CD4-positive, alpha-beta memory T cell (primary cell): ENCODE measurements at regions not wholly inside any gene's neighbourhood (a gene's known extent, or its start where the extent isn't known, plus 50 kb on each side); places are given as distances from the start of the nearest gene placed in this dataset.
A peak's percentile ranks its signal among the peaks of the same experiment; 100 is the strongest.

Experiments used
- CTCF ChIA-PET: fragments of 350-600 bp; sonication (Branson Sonifier 250); formaldehyde crosslinking; loops from one replicate; lab custom pipeline; 2021; ENCODE audit warnings: inconsistent platforms; ENCODE audit not compliant: partially characterized antibody; lab: Charles Lee
- POLR2A ChIA-PET: fragments of 350-600 bp; sonication (Branson Sonifier 250); formaldehyde crosslinking; loops from one replicate; lab custom pipeline; 2021; ENCODE audit not compliant: partially characterized antibody; lab: Charles Lee
- DNase-seq, 5 donors: peaks; one replicate each; pipeline versions ENCODE4 v3.0.0 to v3.0.0-alpha.2; 2020 to 2022; ENCODE audit warnings: mixed read lengths in 1 of 5
- H3K27ac ChIP-seq: one replicate; pipeline ENCODE4 v1.7.0; 2013; ENCODE audit warnings: low read depth, low read length
- H3K27me3 ChIP-seq: 2 replicates; pipeline ENCODE4 v1.7.0; 2013; ENCODE audit warnings: mild to moderate bottlenecking, low read length, moderate library complexity; ENCODE audit not compliant: insufficient read depth
- H3K36me3 ChIP-seq: 2 replicates; pipeline ENCODE4 v1.7.0; 2013; ENCODE audit warnings: mild to moderate bottlenecking, low read length, moderate library complexity; ENCODE audit not compliant: insufficient read depth
- H3K4me1 ChIP-seq: 2 replicates; pipeline ENCODE4 v1.7.0; 2013; ENCODE audit warnings: mild to moderate bottlenecking, low read length, moderate library complexity; ENCODE audit not compliant: insufficient read depth
- H3K4me3 ChIP-seq, 2 donors: one replicate each; pipeline ENCODE4 v1.7.0; 2013; ENCODE audit warnings: low read length in 2 of 2, mild to moderate bottlenecking in 1 of 2
- H3K9me3 ChIP-seq, 2 donors: one replicate each; pipeline ENCODE4 v1.7.0; 2013; ENCODE audit warnings: low read length in 2 of 2, control low read depth in 1 of 2; ENCODE audit not compliant: control insufficient read depth in 1 of 2
- H3K27ac Mint-ChIP-seq, 7 donors: one replicate each; pipeline ENCODE4 v1.8.0; 2020 to 2021; ENCODE audit warnings: mixed read lengths in 7 of 7, mild to moderate bottlenecking in 6 of 7, inconsistent platforms in 3 of 7, moderate library complexity in 3 of 7
- H3K27me3 Mint-ChIP-seq, 2 donors: one replicate each; pipeline ENCODE4 v1.8.0; 2020 to 2021; ENCODE audit warnings: mixed read lengths in 2 of 2
- H3K36me3 Mint-ChIP-seq, 2 donors: one replicate each; pipeline ENCODE4 v1.8.0; 2020 to 2021; ENCODE audit warnings: mixed read lengths in 2 of 2, inconsistent platforms in 1 of 2, mild to moderate bottlenecking in 1 of 2
- H3K4me1 Mint-ChIP-seq, 4 donors: one replicate each; pipeline ENCODE4 v1.8.0; 2020 to 2021; ENCODE audit warnings: mixed read lengths in 4 of 4, mild to moderate bottlenecking in 1 of 4
- H3K4me3 Mint-ChIP-seq, 8 donors: one replicate each; pipeline ENCODE4 v1.8.0; 2020 to 2021; ENCODE audit warnings: mixed read lengths in 8 of 8, mild to moderate bottlenecking in 7 of 8, moderate library complexity in 6 of 8, inconsistent platforms in 3 of 8
- H3K9me3 Mint-ChIP-seq, 8 donors: one replicate each; pipeline ENCODE4 v1.8.0; 2020 to 2021; ENCODE audit warnings: mixed read lengths in 8 of 8, mild to moderate bottlenecking in 5 of 8, inconsistent platforms in 3 of 8, moderate library complexity in 1 of 8
- intact Hi-C: fragments of 100-400 bp; cut with micrococcal nuclease; formaldehyde crosslinking; loops from one replicate; pipeline ENCODE4 v1.15.1; 2023

DNA sequence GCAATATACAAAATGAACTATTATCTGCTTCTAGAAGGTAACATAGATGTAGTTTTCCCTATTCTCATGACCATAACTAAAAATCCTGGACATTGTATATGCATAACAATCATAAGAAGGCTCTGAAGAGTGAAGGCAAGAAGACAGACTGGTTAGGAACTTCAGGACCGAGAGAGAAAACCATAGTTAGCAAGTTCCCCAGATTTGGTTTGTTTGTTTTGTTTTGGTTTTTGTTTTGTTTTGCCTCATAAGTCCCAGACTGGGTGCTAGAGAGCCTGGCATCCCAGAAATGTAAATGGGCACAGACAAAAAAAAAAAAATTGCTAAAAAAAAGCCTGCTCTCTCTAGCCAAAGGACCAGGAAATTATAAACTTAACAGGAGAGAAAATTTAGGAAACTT is 192.2 kb upstream of the FBXO11 start:
- POLR2A ChIA-PET, result no interaction called here
- Histone ChIP-seq H3K27ac (no peak overlapping the region), H3K4me3 (no peak overlapping the region), H3K4me1 (no peaks in the 10 kb centered on the region), H3K36me3 (no peaks in the 10 kb centered on the region), H3K27me3 (no peaks in the 10 kb centered on the region), H3K9me3 (peaks cover 0 to 3% of the 10 kb centered on the region in 2 donors)
- Mint-ChIP-seq H3K4me3 (no peak overlapping the region), H3K27ac (no peak overlapping the region), H3K36me3 (peaks cover 0 to 5% of the 10 kb centered on the region in 2 donors), H3K4me1 (no peaks in the 10 kb centered on the region), H3K9me3 (peaks cover 0 to 9% (median 8%) of the 10 kb centered on the region in 8 donors), H3K27me3 (peaks cover 7 to 21% of the 10 kb centered on the region in 2 donors)
- CTCF ChIA-PET, result no interaction called here
- intact Hi-C loops, result no loop called here
- no peak for DNase-seq

DNA sequence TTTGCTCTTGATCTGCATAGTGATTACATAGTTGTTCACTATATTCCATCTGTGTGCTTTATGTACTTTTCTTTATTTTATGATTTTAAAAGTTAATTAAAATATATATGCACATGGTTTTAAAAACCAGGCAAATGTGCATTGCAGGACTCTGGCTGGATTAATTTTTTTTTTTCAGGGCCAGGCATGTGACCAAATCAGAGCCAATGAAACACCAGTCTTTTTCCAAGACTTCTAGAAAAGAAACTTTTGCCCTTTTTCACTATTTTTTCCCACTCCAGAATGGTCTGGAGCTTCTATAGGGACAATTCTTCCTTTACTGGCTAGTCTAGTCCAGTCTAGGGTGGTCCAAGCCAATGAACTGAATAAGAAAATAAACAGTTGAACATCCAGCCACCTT is 198.1 kb upstream of the FBXO11 start:
- ChIA-PET POLR2A (no interaction called here), CTCF (interaction anchor here (0.5 to 6.3 kb wide), 12 partner anchors 9 to 351 kb away, joined by 3 to 56 read pairs (median 4); no protein-coding TSS in a partner anchor)
- Mint-ChIP-seq H3K27ac (no peak overlapping the region), H3K9me3 (peaks cover 0 to 7% (median 5%) of the 10 kb centered on the region in 8 donors), H3K4me3 (no peak overlapping the region), H3K4me1 (peaks cover 6 to 15% (median 9%) of the 10 kb centered on the region in 4 donors), H3K36me3 (peaks cover 0 to 5% of the 10 kb centered on the region in 2 donors), H3K27me3 (peaks cover 1 to 10% of the 10 kb centered on the region in 2 donors)
- intact Hi-C loops, result no loop called here
- DNase-seq, result no peak
- H3K36me3 ChIP-seq, result no peaks in the 10 kb centered on the region
- H3K27me3 ChIP-seq, result no peaks in the 10 kb centered on the region
- no peak overlapping the region for H3K4me3 ChIP-seq
- H3K27ac ChIP-seq, result no peak overlapping the region
- H3K9me3 ChIP-seq, result peaks cover 0 to 3% of the 10 kb centered on the region in 2 donors
- peaks cover 11% of the 10 kb centered on the region for H3K4me1 ChIP-seq

DNA sequence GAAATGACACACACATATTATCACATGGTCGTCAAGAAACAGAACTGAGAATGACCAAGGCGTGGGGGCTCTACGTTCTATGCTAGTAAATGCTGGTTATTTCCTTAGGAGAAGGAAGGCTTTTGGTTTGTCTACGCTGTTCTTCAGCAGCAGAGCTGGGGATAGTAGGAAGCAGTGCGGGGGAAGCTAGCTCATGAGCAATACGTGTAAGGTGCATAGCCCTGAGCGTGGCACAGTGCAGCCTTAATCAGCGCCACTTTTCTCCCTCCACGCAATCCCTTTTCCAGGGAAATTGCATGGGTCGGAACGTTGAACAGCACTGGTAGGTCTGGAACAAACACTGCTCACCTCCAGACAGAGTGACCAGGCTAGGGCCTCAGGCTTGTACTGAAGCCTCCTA is 199.6 kb upstream of the FBXO11 start:
- H3K27me3 ChIP-seq, result no peaks in the 10 kb centered on the region
- intact Hi-C loops, result loop anchor here (1.0 to 5.0 kb wide), 5 partner anchors 199 to 584 kb away; partner anchors contain the start of gene MSH6
- CTCF ChIA-PET, result interaction anchor here (0.9 to 6.3 kb wide), 7 partner anchors 12 to 668 kb away, joined by 3 to 56 read pairs (median 6); partner anchors contain the start of gene FBXO11
- H3K4me3 ChIP-seq, result no peak overlapping the region
- DNase-seq, result no peak
- Mint-ChIP-seq H3K4me3 (peak overlapping the region in 2 of 8 donors; percentile 24 to 62), H3K27me3 (peaks cover under 1 to 3% of the 10 kb centered on the region in 2 donors), H3K36me3 (no peaks in the 10 kb centered on the region), H3K9me3 (peaks cover 0 to under 1% (median 0%) of the 10 kb centered on the region in 8 donors), H3K27ac (peak overlapping the region in 2 of 7 donors; percentile 17 to 71), H3K4me1 (peaks cover 6 to 16% (median 10%) of the 10 kb centered on the region in 4 donors)
- peaks cover 13% of the 10 kb centered on the region for H3K4me1 ChIP-seq
- H3K36me3 ChIP-seq, result no peaks in the 10 kb centered on the region
- POLR2A ChIA-PET, result interaction anchor here (1.3 kb wide), 1 partner anchor 199 kb away, joined by 5 read pairs; no protein-coding TSS in a partner anchor
- H3K9me3 ChIP-seq, result no peaks in the 10 kb centered on the region
- H3K27ac ChIP-seq, result no peak overlapping the region

- no peaks in the 10 kb centered on the region for H3K36me3 Mint-ChIP-seq
- no peak overlapping the region for H3K27ac ChIP-seq
- DNase-seq, result no peak
- ChIA-PET POLR2A (no interaction called here), CTCF (interaction anchor here (0.6 to 6.3 kb wide), 15 partner anchors 18 to 406 kb away, joined by 3 to 56 read pairs (median 4); no protein-coding TSS in a partner anchor)
- peaks cover 9 to 25% (median 17%) of the 10 kb centered on the region in 4 donors for H3K4me1 Mint-ChIP-seq
- H3K9me3 ChIP-seq, result no peaks in the 10 kb centered on the region
- H3K36me3 ChIP-seq, result no peaks in the 10 kb centered on the region
- no peaks in the 10 kb centered on the region for H3K27me3 ChIP-seq
- H3K4me3 Mint-ChIP-seq, result no peak overlapping the region
- H3K4me1 ChIP-seq, result peaks cover 20% of the 10 kb centered on the region
- peaks cover 0 to 2% of the 10 kb centered on the region in 2 donors for H3K27me3 Mint-ChIP-seq
- intact Hi-C loops, result loop anchor here (5.0 kb wide), 1 partner anchor 585 kb away; no protein-coding TSS in a partner anchor
- H3K9me3 Mint-ChIP-seq, result no peaks in the 10 kb centered on the region
- peak overlapping the region in 1 of 7 donors; percentile 71 for H3K27ac Mint-ChIP-seq
- H3K4me3 ChIP-seq, result no peak overlapping the region
Observed at GRCh38 chr2:48107326-48107925, 201.1 kb upstream of the FBXO11 start.

- Mint-ChIP-seq H3K4me1 (peaks cover 9 to 25% (median 18%) of the 10 kb centered on the region in 4 donors), H3K4me3 (no peak overlapping the region), H3K36me3 (no peaks in the 10 kb centered on the region), H3K27ac (no peak overlapping the region), H3K27me3 (no peaks in the 10 kb centered on the region), H3K9me3 (no peaks in the 10 kb centered on the region)
- Histone ChIP-seq H3K9me3 (no peaks in the 10 kb centered on the region), H3K4me3 (no peak overlapping the region), H3K27ac (no peak overlapping the region), H3K36me3 (no peaks in the 10 kb centered on the region), H3K27me3 (no peaks in the 10 kb centered on the region), H3K4me1 (peaks cover 20% of the 10 kb centered on the region)
- ChIA-PET CTCF (interaction anchor here (1.0 to 6.3 kb wide), 7 partner anchors 202 to 327 kb away, joined by 3 to 56 read pairs (median 4); no protein-coding TSS in a partner anchor), POLR2A (interaction anchor here (0.8 kb wide), 1 partner anchor 311 kb away, joined by 3 read pairs; no protein-coding TSS in a partner anchor)
- no peak for DNase-seq
- intact Hi-C loops, result loop anchor here (5.0 kb wide), 1 partner anchor 586 kb away; no protein-coding TSS in a partner anchor
Observed at GRCh38 chr2:48108455-48108854, 202.2 kb upstream of the FBXO11 start.

- Mint-ChIP-seq H3K27ac (no peak overlapping the region), H3K9me3 (no peaks in the 10 kb centered on the region), H3K27me3 (no peaks in the 10 kb centered on the region), H3K4me3 (peak overlapping the region in 1 of 8 donors; percentile 31), H3K36me3 (no peaks in the 10 kb centered on the region), H3K4me1 (peaks cover 9 to 33% (median 24%) of the 10 kb centered on the region in 4 donors)
- H3K9me3 ChIP-seq, result no peaks in the 10 kb centered on the region
- no peak overlapping the region for H3K4me3 ChIP-seq
- ChIA-PET CTCF (interaction anchor here (0.5 to 6.3 kb wide), 8 partner anchors 24 to 315 kb away, joined by 3 to 56 read pairs (median 4); no protein-coding TSS in a partner anchor), POLR2A (no interaction called here)
- DNase-seq, result no peak
- no peak overlapping the region for H3K27ac ChIP-seq
- no peaks in the 10 kb centered on the region for H3K27me3 ChIP-seq
- peaks cover 20% of the 10 kb centered on the region for H3K4me1 ChIP-seq
- intact Hi-C loops, result loop anchor here (5.0 kb wide), 1 partner anchor 587 kb away; no protein-coding TSS in a partner anchor
- H3K36me3 ChIP-seq, result no peaks in the 10 kb centered on the region
Observed at GRCh38 chr2:48109491-48110204, 203.3 kb upstream of the FBXO11 start.
